Neural cell (in vitro differentiated cells): ENCODE measurements at regions not wholly inside any gene's neighbourhood (a gene's known extent, or its start where the extent isn't known, plus 50 kb on each side); places are given as distances from the start of the nearest gene placed in this dataset.
A peak's percentile ranks its signal among the peaks of the same experiment; 100 is the strongest.

ENCODE experiments used
- H2AFZ ChIP-seq: fragments of 200-600, 300-800 bp; sonication (generic), shearing (Covaris generic); 2 replicates; pipeline ENCODE4 v1.6.0; 2014; ENCODE audit warnings: low read depth, mild to moderate bottlenecking, antibody characterized with exemption, low read length, moderate library complexity
- H3F3A ChIP-seq: fragments of 200-600 bp; shearing (Covaris generic); 2 replicates; pipeline ENCODE4 v1.6.1; 2016; ENCODE audit warnings: mild to moderate bottlenecking, moderate library complexity, mixed read lengths, antibody characterized with exemption, low read length; ENCODE audit not compliant: insufficient read depth, poor library complexity, severe bottlenecking
- H3K27ac ChIP-seq: fragments of 200-600, 300-800 bp; sonication (generic), shearing (Covaris generic); 2 replicates; pipeline ENCODE4 v1.5.1; 2014; ENCODE audit warnings: mild to moderate bottlenecking, low read length, moderate library complexity
- H3K27me3 ChIP-seq: fragments of 300-800, 200-600 bp; sonication (generic), shearing (Covaris generic); 2 replicates; pipeline ENCODE4 v1.6.0; 2014; ENCODE audit warnings: mild to moderate bottlenecking, low read depth, low read length, moderate library complexity; ENCODE audit not compliant: insufficient read depth
- H3K36me3 ChIP-seq: fragments of 300-800, 200-600 bp; sonication (generic), shearing (Covaris generic); 2 replicates; pipeline ENCODE4 v1.5.1; 2014; ENCODE audit warnings: mild to moderate bottlenecking, antibody characterized with exemption, low read length, moderate library complexity; ENCODE audit not compliant: insufficient read depth
- H3K4me2 ChIP-seq: fragments of 300-800, 200-600 bp; sonication (generic), shearing (Covaris generic); 2 replicates; pipeline ENCODE4 v1.6.0; 2014; ENCODE audit warnings: mild to moderate bottlenecking, low read length
- H3K4me3 ChIP-seq: fragments of 300-800, 200-600 bp; sonication (generic), shearing (Covaris generic); 2 replicates; pipeline ENCODE4 v1.5.1; 2014; ENCODE audit warnings: mild to moderate bottlenecking, low read length, moderate library complexity
- H3K79me2 ChIP-seq: fragments of 200-600 bp; shearing (Covaris generic); replicated peaks from 2 replicates; pipeline ENCODE4 v1.6.0; 2014; ENCODE audit warnings: mild to moderate bottlenecking, low read length, moderate library complexity; ENCODE audit not compliant: insufficient read depth
- H3K9ac ChIP-seq: fragments of 300-800, 200-600 bp; sonication (generic), shearing (Covaris generic); 2 replicates; pipeline ENCODE4 v1.6.1; 2016; ENCODE audit warnings: mild to moderate bottlenecking, low read length, mixed read lengths
- H3K9me2 ChIP-seq: fragments of 200-600 bp; shearing (Covaris generic); 2 replicates; pipeline ENCODE4 v1.6.1; 2016; ENCODE audit warnings: mild to moderate bottlenecking, low read length, mixed read lengths; ENCODE audit not compliant: insufficient read depth
- H3K9me3 ChIP-seq: fragments of 200-600, 300-800 bp; sonication (generic), shearing (Covaris generic); 2 replicates; pipeline ENCODE4 v1.6.1; 2016; ENCODE audit warnings: mild to moderate bottlenecking, mixed run types, low read length, moderate library complexity, mixed read lengths
- H4K20me1 ChIP-seq: fragments of 200-600 bp; shearing (Covaris generic); 2 replicates; pipeline ENCODE4 v1.6.1; 2016; ENCODE audit warnings: mild to moderate bottlenecking, mixed run types; ENCODE audit not compliant: insufficient read depth
- EP300 ChIP-seq: fragments of 450-650 bp; conservative IDR thresholded peaks from 2 replicates; pipeline ENCODE4 v1.6.1; 2014; ENCODE audit warnings: antibody characterized with exemption, mild to moderate bottlenecking, moderate library complexity; ENCODE audit not compliant: poor library complexity, severe bottlenecking
- EZH2 ChIP-seq: fragments of 200-600, 300-800 bp; shearing (Covaris generic), sonication (generic); IDR thresholded peaks from 2 replicates; pipeline ENCODE4 v1.6.1; 2014; ENCODE audit warnings: antibody characterized with exemption, low read length, borderline replicate concordance, mild to moderate bottlenecking; ENCODE audit not compliant: insufficient read depth, poor library complexity, severe bottlenecking
- MXI1 ChIP-seq: fragments of 450-650 bp; conservative IDR thresholded peaks from 2 replicates; pipeline ENCODE4 v1.6.1; 2014; ENCODE audit warnings: antibody characterized with exemption, mild to moderate bottlenecking; ENCODE audit not compliant: poor library complexity, severe bottlenecking
- POLR2AphosphoS5 ChIP-seq: IDR thresholded peaks from 2 replicates; pipeline ENCODE4 v1.6.1; 2012
- RAD21 ChIP-seq: fragments of 450-650 bp; conservative IDR thresholded peaks from 2 replicates; pipeline ENCODE4 v1.6.1; 2014; ENCODE audit warnings: antibody characterized with exemption, mild to moderate bottlenecking, moderate library complexity
- SMC3 ChIP-seq: fragments of 450-650 bp; conservative IDR thresholded peaks from 2 replicates; pipeline ENCODE4 v1.6.1; 2014; ENCODE audit warnings: antibody characterized with exemption, mild to moderate bottlenecking, moderate library complexity; ENCODE audit not compliant: poor library complexity
- TAF1 ChIP-seq: IDR thresholded peaks from 2 replicates; pipeline ENCODE4 v1.6.1; 2012; ENCODE audit warnings: low read depth
- TF ChIP-seq, protein P1 (sequence below): fragments of 450-650 bp; IDR thresholded peaks from 2 replicates; pipeline ENCODE4 v1.5.1; 2014; ENCODE audit warnings: antibody characterized with exemption, mild to moderate bottlenecking, moderate library complexity; ENCODE audit not compliant: poor library complexity, severe bottlenecking
- TF ChIP-seq, protein P2 (sequence below): IDR thresholded peaks from 2 replicates; pipeline ENCODE4 v1.6.1; 2012; ENCODE audit warnings: borderline replicate concordance

GRCh38 chr10:4197676-4198075, 412.7 kb upstream of the KLF6 start:
- peak overlapping the region; percentile 13 for H3K27ac ChIP-seq
- H3K36me3 ChIP-seq, result no peaks in the 10 kb centered on the region
- H3K4me2 ChIP-seq, result no peak overlapping the region
- H3K9me2 ChIP-seq, result no peaks in the 10 kb centered on the region
- no peak overlapping the region for H2AFZ ChIP-seq
- no peaks in the 10 kb centered on the region for H3K79me2 ChIP-seq
- H3K27me3 ChIP-seq, result no peaks in the 10 kb centered on the region
- H3K9ac ChIP-seq, result no peak overlapping the region
- no peaks in the 10 kb centered on the region for H3F3A ChIP-seq
- no peaks in the 10 kb centered on the region for H4K20me1 ChIP-seq
- no peaks in the 10 kb centered on the region for H3K9me3 ChIP-seq
- no peak for TF ChIP-seq POLR2AphosphoS5
- peak overlapping the region; percentile 20 for H3K4me3 ChIP-seq

GRCh38 chr10:4196771-4197390, 411.9 kb upstream of the KLF6 start:
- Histone ChIP-seq H3K9me2 (no peaks in the 10 kb centered on the region), H3K79me2 (no peaks in the 10 kb centered on the region), H4K20me1 (no peaks in the 10 kb centered on the region), H2AFZ (no peak overlapping the region), H3K9me3 (no peaks in the 10 kb centered on the region), H3K36me3 (no peaks in the 10 kb centered on the region), H3F3A (no peaks in the 10 kb centered on the region), H3K27ac (peak overlapping the region; percentile 13), H3K9ac (no peak overlapping the region), H3K4me2 (peak overlapping the region; percentile 26), H3K4me3 (peak overlapping the region; percentile 20), H3K27me3 (no peaks in the 10 kb centered on the region)
- peak; percentile 22 for TF ChIP-seq POLR2AphosphoS5
- no peak for TF ChIP-seq SMC3

DNA sequence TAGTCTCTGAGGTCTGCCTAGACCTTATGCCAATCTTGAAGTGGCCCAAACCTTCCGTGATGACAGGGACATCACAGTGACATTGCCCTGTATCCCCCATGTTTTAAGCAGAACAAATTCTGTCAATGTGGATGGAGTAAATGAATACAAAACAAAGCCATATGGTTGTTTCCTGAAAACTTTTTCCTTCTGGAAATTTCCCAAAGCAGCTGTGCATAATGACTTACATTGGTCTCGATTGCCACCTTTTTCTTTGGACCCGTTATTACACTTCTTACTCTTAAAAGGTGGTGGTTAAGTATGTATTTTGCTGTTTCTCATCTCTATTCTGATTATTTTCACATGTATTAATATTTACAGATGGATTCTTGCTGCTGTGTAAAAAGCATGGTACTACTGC, 411.2 kb upstream of the KLF6 start:
- Histone ChIP-seq H4K20me1 (no peaks in the 10 kb centered on the region), H3K9me2 (no peaks in the 10 kb centered on the region), H3K79me2 (no peaks in the 10 kb centered on the region), H3K4me3 (no peak overlapping the region), H2AFZ (no peak overlapping the region), H3K9ac (no peak overlapping the region), H3K27ac (no peak overlapping the region), H3F3A (no peaks in the 10 kb centered on the region), H3K36me3 (no peaks in the 10 kb centered on the region), H3K9me3 (no peaks in the 10 kb centered on the region), H3K4me2 (peak overlapping the region; percentile 26), H3K27me3 (no peaks in the 10 kb centered on the region)
- TF ChIP-seq EP300 (no peak), TAF1 (no peak), SMC3 (no peak), RAD21 (no peak), POLR2AphosphoS5 (no peak), EZH2 (no peak), MXI1 (no peak)
- TF ChIP-seq, protein P1, sequence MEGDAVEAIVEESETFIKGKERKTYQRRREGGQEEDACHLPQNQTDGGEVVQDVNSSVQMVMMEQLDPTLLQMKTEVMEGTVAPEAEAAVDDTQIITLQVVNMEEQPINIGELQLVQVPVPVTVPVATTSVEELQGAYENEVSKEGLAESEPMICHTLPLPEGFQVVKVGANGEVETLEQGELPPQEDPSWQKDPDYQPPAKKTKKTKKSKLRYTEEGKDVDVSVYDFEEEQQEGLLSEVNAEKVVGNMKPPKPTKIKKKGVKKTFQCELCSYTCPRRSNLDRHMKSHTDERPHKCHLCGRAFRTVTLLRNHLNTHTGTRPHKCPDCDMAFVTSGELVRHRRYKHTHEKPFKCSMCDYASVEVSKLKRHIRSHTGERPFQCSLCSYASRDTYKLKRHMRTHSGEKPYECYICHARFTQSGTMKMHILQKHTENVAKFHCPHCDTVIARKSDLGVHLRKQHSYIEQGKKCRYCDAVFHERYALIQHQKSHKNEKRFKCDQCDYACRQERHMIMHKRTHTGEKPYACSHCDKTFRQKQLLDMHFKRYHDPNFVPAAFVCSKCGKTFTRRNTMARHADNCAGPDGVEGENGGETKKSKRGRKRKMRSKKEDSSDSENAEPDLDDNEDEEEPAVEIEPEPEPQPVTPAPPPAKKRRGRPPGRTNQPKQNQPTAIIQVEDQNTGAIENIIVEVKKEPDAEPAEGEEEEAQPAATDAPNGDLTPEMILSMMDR, result no peak
- TF ChIP-seq, protein P2, sequence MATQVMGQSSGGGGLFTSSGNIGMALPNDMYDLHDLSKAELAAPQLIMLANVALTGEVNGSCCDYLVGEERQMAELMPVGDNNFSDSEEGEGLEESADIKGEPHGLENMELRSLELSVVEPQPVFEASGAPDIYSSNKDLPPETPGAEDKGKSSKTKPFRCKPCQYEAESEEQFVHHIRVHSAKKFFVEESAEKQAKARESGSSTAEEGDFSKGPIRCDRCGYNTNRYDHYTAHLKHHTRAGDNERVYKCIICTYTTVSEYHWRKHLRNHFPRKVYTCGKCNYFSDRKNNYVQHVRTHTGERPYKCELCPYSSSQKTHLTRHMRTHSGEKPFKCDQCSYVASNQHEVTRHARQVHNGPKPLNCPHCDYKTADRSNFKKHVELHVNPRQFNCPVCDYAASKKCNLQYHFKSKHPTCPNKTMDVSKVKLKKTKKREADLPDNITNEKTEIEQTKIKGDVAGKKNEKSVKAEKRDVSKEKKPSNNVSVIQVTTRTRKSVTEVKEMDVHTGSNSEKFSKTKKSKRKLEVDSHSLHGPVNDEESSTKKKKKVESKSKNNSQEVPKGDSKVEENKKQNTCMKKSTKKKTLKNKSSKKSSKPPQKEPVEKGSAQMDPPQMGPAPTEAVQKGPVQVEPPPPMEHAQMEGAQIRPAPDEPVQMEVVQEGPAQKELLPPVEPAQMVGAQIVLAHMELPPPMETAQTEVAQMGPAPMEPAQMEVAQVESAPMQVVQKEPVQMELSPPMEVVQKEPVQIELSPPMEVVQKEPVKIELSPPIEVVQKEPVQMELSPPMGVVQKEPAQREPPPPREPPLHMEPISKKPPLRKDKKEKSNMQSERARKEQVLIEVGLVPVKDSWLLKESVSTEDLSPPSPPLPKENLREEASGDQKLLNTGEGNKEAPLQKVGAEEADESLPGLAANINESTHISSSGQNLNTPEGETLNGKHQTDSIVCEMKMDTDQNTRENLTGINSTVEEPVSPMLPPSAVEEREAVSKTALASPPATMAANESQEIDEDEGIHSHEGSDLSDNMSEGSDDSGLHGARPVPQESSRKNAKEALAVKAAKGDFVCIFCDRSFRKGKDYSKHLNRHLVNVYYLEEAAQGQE, result no peak
